Neural progenitor cell (in vitro differentiated cells): ENCODE measurements at regions not wholly inside any gene's neighbourhood (a gene's known extent, or its start where the extent isn't known, plus 50 kb on each side); places are given as distances from the start of the nearest gene placed in this dataset.

ENCODE experiments used
- DNase-seq: peaks from one replicate; pipeline ENCODE4 v3.0.0-alpha.2; 2016; ENCODE audit warnings: low spot score
- H2AFZ ChIP-seq: fragments of 200-600 bp; sonication (generic); replicated peaks from 2 replicates; pipeline ENCODE4 v1.6.1; 2016; ENCODE audit warnings: antibody characterized with exemption
- H3F3A ChIP-seq: fragments of 200-600 bp; sonication (generic); 2 replicates; pipeline ENCODE4 v1.6.1; 2016; ENCODE audit warnings: antibody characterized with exemption, low read depth
- H3K27ac ChIP-seq: fragments of 200-600 bp; sonication (generic); 2 replicates; pipeline ENCODE4 v1.5.1; 2016; ENCODE audit warnings: mild to moderate bottlenecking
- H3K27me3 ChIP-seq: fragments of 200-600 bp; sonication (generic); 2 replicates; pipeline ENCODE4 v1.6.1; 2016; ENCODE audit warnings: mild to moderate bottlenecking, moderate library complexity
- H3K36me3 ChIP-seq: fragments of 200-600 bp; sonication (generic); 2 replicates; pipeline ENCODE4 v1.5.1; 2016
- H3K4me1 ChIP-seq: fragments of 200-600 bp; sonication (generic); 2 replicates; pipeline ENCODE4 v1.6.1; 2016; ENCODE audit warnings: mixed run types
- H3K4me2 ChIP-seq: fragments of 200-600 bp; sonication (generic); 2 replicates; pipeline ENCODE4 v1.6.1; 2016
- H3K4me3 ChIP-seq: fragments of 200-600 bp; sonication (generic); 2 replicates; pipeline ENCODE4 v1.5.1; 2016
- H3K79me2 ChIP-seq: fragments of 200-600 bp; sonication (generic); 2 replicates; pipeline ENCODE4 v1.6.1; 2016; ENCODE audit warnings: low read depth
- H3K9ac ChIP-seq: fragments of 200-600 bp; sonication (generic); 2 replicates; pipeline ENCODE4 v1.6.1; 2016
- H3K9me3 ChIP-seq: fragments of 200-600 bp; sonication (generic); 2 replicates; pipeline ENCODE4 v1.5.1; 2016; ENCODE audit warnings: low read depth
- H4K20me1 ChIP-seq: fragments of 200-600 bp; sonication (generic); 2 replicates; pipeline ENCODE4 v1.6.1; 2016; ENCODE audit warnings: low read depth
- H3K27ac Mint-ChIP-seq: 3 replicates; pipeline ENCODE4 v1.8.0; 2021; ENCODE audit warnings: mixed read lengths
- H3K27me3 Mint-ChIP-seq: 2 replicates; pipeline ENCODE4 v1.8.0; 2022; ENCODE audit warnings: low read depth, mild to moderate bottlenecking, inconsistent platforms, moderate library complexity, mixed read lengths; ENCODE audit not compliant: insufficient read depth
- H3K36me3 Mint-ChIP-seq: 3 replicates; pipeline ENCODE4 v1.8.0; 2021; ENCODE audit warnings: mixed read lengths
- H3K4me1 Mint-ChIP-seq: 3 replicates; pipeline ENCODE4 v1.8.0; 2021; ENCODE audit warnings: mixed read lengths
- H3K4me3 Mint-ChIP-seq: 3 replicates; pipeline ENCODE4 v1.8.0; 2021; ENCODE audit warnings: mild to moderate bottlenecking, moderate library complexity, mixed read lengths
- H3K9me3 Mint-ChIP-seq: 3 replicates; pipeline ENCODE4 v1.8.0; 2020; ENCODE audit warnings: mixed read lengths
- EZH2 ChIP-seq: fragments of 200-600 bp; sonication (generic); IDR thresholded peaks from 2 replicates; pipeline ENCODE4 v1.6.1; 2017; ENCODE audit warnings: antibody characterized with exemption, mild to moderate bottlenecking, moderate library complexity
- EZH2phosphoT487 ChIP-seq: fragments of 200-600 bp; sonication (generic); IDR thresholded peaks from 2 replicates; pipeline ENCODE4 v1.6.1; 2017; ENCODE audit warnings: antibody characterized with exemption
- TF ChIP-seq, protein P1 (sequence below): fragments of 200-600 bp; sonication (generic); IDR thresholded peaks from 2 replicates; pipeline ENCODE4 v1.5.1; 2017; ENCODE audit warnings: antibody characterized with exemption, mild to moderate bottlenecking

DNA sequence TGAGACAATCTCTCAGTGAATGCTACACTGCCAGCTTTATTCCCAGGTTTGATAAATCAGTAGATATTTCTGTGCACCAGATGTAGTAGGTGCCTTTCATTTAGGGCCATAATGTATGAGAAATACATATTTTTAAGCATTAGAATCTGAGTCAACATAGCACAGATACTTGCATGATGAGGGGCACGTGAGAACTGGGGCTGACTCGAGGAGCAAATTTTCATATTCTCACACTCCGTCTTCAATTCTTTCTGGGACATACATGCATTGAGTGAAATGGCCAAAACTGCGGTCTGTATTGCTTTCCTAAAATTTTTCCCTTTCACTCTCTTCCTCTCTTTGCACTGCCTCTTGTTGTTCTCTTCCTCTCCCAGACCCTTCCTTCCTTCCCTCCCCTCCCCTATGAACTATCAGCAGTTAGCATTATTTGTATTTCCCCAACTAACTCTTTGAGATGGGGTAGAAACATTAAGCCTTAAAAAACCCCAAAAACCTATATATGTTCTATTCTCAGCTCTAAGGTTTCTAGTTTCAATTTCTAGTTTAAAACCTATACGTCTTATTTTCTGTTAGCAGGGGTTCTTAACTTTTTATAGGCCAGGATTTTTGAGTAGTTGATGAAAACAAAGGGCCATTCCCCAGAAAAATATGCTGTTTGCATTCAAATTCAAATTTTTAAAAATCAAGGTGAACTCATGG lies 289.1 kb downstream of the PTBP2 start:
- Histone ChIP-seq H3K4me2 (no peak overlapping the region), H3K9me3 (no peaks in the 10 kb centered on the region), H3K27me3 (no peaks in the 10 kb centered on the region), H3K79me2 (no peaks in the 10 kb centered on the region), H3K4me1 (no peaks in the 10 kb centered on the region), H3K9ac (no peak overlapping the region), H3K36me3 (no peaks in the 10 kb centered on the region), H3K4me3 (no peak overlapping the region), H3F3A (no peaks in the 10 kb centered on the region), H2AFZ (no peak overlapping the region), H4K20me1 (no peaks in the 10 kb centered on the region), H3K27ac (no peak overlapping the region)
- Mint-ChIP-seq H3K27me3 (no peaks in the 10 kb centered on the region), H3K27ac (no peak overlapping the region), H3K4me3 (no peak overlapping the region), H3K36me3 (no peaks in the 10 kb centered on the region), H3K9me3 (no peaks in the 10 kb centered on the region), H3K4me1 (no peaks in the 10 kb centered on the region)
- TF ChIP-seq, protein P1, sequence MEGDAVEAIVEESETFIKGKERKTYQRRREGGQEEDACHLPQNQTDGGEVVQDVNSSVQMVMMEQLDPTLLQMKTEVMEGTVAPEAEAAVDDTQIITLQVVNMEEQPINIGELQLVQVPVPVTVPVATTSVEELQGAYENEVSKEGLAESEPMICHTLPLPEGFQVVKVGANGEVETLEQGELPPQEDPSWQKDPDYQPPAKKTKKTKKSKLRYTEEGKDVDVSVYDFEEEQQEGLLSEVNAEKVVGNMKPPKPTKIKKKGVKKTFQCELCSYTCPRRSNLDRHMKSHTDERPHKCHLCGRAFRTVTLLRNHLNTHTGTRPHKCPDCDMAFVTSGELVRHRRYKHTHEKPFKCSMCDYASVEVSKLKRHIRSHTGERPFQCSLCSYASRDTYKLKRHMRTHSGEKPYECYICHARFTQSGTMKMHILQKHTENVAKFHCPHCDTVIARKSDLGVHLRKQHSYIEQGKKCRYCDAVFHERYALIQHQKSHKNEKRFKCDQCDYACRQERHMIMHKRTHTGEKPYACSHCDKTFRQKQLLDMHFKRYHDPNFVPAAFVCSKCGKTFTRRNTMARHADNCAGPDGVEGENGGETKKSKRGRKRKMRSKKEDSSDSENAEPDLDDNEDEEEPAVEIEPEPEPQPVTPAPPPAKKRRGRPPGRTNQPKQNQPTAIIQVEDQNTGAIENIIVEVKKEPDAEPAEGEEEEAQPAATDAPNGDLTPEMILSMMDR = no peak
- TF ChIP-seq EZH2phosphoT487 (no peak), EZH2 (no peak)
- DNase-seq = no peak

DNA sequence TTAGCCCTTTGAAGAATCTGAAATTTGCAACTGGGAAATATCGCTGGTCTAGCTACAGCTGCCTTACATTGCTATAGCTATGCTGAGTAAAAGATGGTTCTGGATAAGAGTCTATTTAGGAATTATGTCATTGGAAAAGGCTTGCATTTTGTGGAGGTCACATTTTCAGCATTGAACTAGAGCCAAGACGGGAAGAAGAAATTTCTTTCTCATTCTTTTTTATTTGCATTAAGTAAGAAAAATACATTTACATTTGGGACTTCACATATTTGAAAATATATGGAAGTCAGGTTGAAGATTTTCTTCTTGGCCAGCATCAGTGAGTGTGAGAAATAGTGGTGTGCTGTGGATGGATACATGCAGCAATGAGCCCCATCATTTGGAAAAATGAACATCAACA lies 291.6 kb downstream of the PTBP2 start:
- Histone ChIP-seq H3K4me3 (no peak overlapping the region), H3K9ac (no peak overlapping the region), H2AFZ (no peak overlapping the region), H3K27ac (no peak overlapping the region), H3K4me1 (peaks cover 14% of the 10 kb centered on the region), H3K9me3 (no peaks in the 10 kb centered on the region), H3K4me2 (no peak overlapping the region), H4K20me1 (no peaks in the 10 kb centered on the region), H3K27me3 (no peaks in the 10 kb centered on the region), H3K36me3 (no peaks in the 10 kb centered on the region), H3K79me2 (no peaks in the 10 kb centered on the region), H3F3A (no peaks in the 10 kb centered on the region)
- H3K36me3 Mint-ChIP-seq = no peaks in the 10 kb centered on the region
- DNase-seq = no peak
- TF ChIP-seq EZH2 (no peak), EZH2phosphoT487 (no peak)
- TF ChIP-seq, protein P1 = no peak
- no peaks in the 10 kb centered on the region for H3K4me1 Mint-ChIP-seq
- H3K27ac Mint-ChIP-seq = no peak overlapping the region
- H3K4me3 Mint-ChIP-seq = no peak overlapping the region
- H3K27me3 Mint-ChIP-seq = no peaks in the 10 kb centered on the region
- H3K9me3 Mint-ChIP-seq = no peaks in the 10 kb centered on the region

DNA sequence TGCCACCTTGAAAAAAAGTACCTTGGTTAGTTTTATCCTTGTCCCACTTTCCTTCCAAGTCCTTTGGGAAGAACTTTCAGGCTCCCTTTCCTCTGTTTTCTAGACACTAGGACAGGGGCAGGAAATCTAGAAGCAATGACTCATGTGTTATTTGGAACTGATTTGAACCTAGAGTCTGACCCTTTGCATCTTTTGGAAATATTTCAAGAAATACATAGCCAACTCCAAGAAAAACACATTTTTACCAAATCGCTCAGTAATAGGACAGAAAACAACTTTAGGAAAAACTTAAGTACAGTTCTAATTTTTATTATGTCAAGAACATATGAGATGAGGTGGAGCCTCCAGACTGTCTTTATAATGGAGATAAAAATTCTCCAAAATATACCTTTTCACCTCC lies 292.4 kb downstream of the PTBP2 start:
- no peak overlapping the region for H2AFZ ChIP-seq
- no peak for TF ChIP-seq EZH2
- no peak for TF ChIP-seq EZH2phosphoT487
- H3K4me3 Mint-ChIP-seq = no peak overlapping the region
- no peak overlapping the region for H3K27ac ChIP-seq
- H3K9me3 Mint-ChIP-seq = no peaks in the 10 kb centered on the region
- H3K36me3 ChIP-seq = no peaks in the 10 kb centered on the region
- no peak overlapping the region for H3K9ac ChIP-seq
- no peaks in the 10 kb centered on the region for H3K27me3 Mint-ChIP-seq
- H3K36me3 Mint-ChIP-seq = no peaks in the 10 kb centered on the region
- H3K27ac Mint-ChIP-seq = no peak overlapping the region
- H3K27me3 ChIP-seq = no peaks in the 10 kb centered on the region
- H3K9me3 ChIP-seq = peaks cover 3% of the 10 kb centered on the region
- no peaks in the 10 kb centered on the region for H3K4me1 Mint-ChIP-seq
- no peaks in the 10 kb centered on the region for H3K79me2 ChIP-seq
- H3F3A ChIP-seq = no peaks in the 10 kb centered on the region
- no peak for DNase-seq
- H4K20me1 ChIP-seq = no peaks in the 10 kb centered on the region
- no peak overlapping the region for H3K4me3 ChIP-seq
- no peak overlapping the region for H3K4me2 ChIP-seq
- H3K4me1 ChIP-seq = peaks cover 17% of the 10 kb centered on the region

DNA sequence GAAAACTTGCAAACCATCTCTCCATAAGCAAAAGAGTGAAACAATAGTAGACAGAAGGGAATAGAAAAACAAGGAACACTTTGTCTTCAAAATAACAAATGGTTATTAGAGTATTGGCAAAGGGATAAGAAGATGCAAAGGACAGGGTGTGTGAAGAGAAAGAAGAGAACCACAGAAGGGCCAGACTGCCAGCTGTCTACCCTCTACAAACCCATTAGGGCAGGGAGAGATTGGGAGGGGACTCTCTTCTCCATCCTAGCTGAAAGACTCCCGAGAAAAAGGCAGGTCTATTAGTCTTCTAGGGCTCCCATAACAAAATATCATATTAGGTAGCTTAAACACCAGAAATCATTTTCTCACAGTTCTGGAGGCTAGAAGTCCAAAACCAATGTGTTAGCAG lies 292.8 kb downstream of the PTBP2 start:
- Mint-ChIP-seq H3K36me3 (no peaks in the 10 kb centered on the region), H3K9me3 (no peaks in the 10 kb centered on the region), H3K27me3 (no peaks in the 10 kb centered on the region), H3K27ac (no peak overlapping the region), H3K4me1 (no peaks in the 10 kb centered on the region), H3K4me3 (no peak overlapping the region)
- TF ChIP-seq EZH2 = no peak
- no peak for TF ChIP-seq EZH2phosphoT487
- TF ChIP-seq, protein P1 = no peak
- Histone ChIP-seq H3K4me2 (no peak overlapping the region), H3K4me3 (no peak overlapping the region), H3K27me3 (no peaks in the 10 kb centered on the region), H2AFZ (no peak overlapping the region), H3K79me2 (no peaks in the 10 kb centered on the region), H3K9me3 (peaks cover 3% of the 10 kb centered on the region), H3K27ac (no peak overlapping the region), H3K9ac (no peak overlapping the region), H3F3A (no peaks in the 10 kb centered on the region), H3K4me1 (peaks cover 17% of the 10 kb centered on the region), H3K36me3 (no peaks in the 10 kb centered on the region), H4K20me1 (no peaks in the 10 kb centered on the region)
- DNase-seq = no peak
